ENCODE measurements at regions not wholly inside any gene's neighbourhood (a gene's known extent, or its start where the extent isn't known, plus 50 kb on each side); places are given as distances from the start of the nearest gene placed in this dataset.
"Not testable (repeated sequence)": the region's sequence is repeated elsewhere in the genome, so short reads cannot be mapped to it uniquely, and the experiment has no call there.

DNA sequence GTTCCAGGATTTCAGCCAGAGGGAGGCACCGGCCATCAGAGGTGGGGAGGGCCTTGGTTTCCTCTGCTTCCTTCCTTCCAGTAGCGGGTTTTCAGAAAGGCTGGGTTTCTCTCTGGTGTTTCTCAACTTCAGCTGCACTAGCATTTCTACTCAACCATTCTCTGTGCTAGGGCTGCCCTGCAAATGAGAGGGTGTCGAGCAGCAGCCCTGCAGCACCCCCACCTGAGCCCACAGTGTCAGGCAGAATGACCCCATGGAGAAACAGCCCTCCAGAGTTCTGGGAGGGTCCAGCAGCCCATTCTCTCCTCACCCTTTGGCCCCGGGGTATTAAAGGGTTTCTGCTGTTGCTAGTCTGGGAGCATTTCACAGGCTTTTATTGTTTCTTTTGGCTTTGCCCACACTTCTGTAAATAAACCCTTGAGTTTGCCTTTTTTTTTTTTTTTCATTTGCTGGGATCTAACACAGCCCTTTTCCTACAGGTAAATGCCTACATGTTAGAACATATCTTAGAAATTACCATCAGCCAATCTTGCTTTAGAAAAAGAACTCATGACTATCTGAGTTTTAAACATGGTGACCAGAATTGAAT is 151.5 kb upstream of the VIPR2 start:
- no peaks in the 10 kb centered on the region for H3K27me3 Mint-ChIP-seq (ENCODE audit: insufficient read depth)
- TF ChIP-seq, protein P1, sequence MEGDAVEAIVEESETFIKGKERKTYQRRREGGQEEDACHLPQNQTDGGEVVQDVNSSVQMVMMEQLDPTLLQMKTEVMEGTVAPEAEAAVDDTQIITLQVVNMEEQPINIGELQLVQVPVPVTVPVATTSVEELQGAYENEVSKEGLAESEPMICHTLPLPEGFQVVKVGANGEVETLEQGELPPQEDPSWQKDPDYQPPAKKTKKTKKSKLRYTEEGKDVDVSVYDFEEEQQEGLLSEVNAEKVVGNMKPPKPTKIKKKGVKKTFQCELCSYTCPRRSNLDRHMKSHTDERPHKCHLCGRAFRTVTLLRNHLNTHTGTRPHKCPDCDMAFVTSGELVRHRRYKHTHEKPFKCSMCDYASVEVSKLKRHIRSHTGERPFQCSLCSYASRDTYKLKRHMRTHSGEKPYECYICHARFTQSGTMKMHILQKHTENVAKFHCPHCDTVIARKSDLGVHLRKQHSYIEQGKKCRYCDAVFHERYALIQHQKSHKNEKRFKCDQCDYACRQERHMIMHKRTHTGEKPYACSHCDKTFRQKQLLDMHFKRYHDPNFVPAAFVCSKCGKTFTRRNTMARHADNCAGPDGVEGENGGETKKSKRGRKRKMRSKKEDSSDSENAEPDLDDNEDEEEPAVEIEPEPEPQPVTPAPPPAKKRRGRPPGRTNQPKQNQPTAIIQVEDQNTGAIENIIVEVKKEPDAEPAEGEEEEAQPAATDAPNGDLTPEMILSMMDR (conservative IDR thresholded peaks at IDR 0.05) = no peak
- peaks cover 36% of the 10 kb centered on the region for H3K9me3 ChIP-seq (ENCODE audit: control insufficient read depth, low read length)
- WGBS, 2 experiments (ENCODE audit: insufficient coverage in 1 of 2, insufficient read length in 1 of 2) = 36 to 49% methylated on average over 3 to 4 of the region's 4 CpGs
- no peak overlapping the region for H3K27ac ChIP-seq (ENCODE audit: low read depth, low read length)
- peaks cover 56% of the 10 kb centered on the region for H3K9me3 Mint-ChIP-seq
- H3K36me3 ChIP-seq (ENCODE audit: control insufficient read depth, insufficient read depth, low read length) = no peaks in the 10 kb centered on the region
- no peak overlapping the region for H3K27ac Mint-ChIP-seq
- H3K4me3 ChIP-seq (ENCODE audit: low read length) = no peak overlapping the region
- H3K9ac ChIP-seq (ENCODE audit: extremely low read depth, low read length, poor library complexity, severe bottlenecking) = no peak overlapping the region
- no peak for DNase-seq
- H3K4me3 Mint-ChIP-seq = no peak overlapping the region
- no peaks in the 10 kb centered on the region for H3K4me1 Mint-ChIP-seq
- H3K36me3 Mint-ChIP-seq (ENCODE audit: low read depth) = no peaks in the 10 kb centered on the region
- no peaks in the 10 kb centered on the region for H3K27me3 ChIP-seq (ENCODE audit: control insufficient read depth, insufficient read depth, low read length, poor library complexity, severe bottlenecking)
- no peaks in the 10 kb centered on the region for H3K4me1 ChIP-seq (ENCODE audit: control insufficient read depth, insufficient read depth, low read length)

DNA sequence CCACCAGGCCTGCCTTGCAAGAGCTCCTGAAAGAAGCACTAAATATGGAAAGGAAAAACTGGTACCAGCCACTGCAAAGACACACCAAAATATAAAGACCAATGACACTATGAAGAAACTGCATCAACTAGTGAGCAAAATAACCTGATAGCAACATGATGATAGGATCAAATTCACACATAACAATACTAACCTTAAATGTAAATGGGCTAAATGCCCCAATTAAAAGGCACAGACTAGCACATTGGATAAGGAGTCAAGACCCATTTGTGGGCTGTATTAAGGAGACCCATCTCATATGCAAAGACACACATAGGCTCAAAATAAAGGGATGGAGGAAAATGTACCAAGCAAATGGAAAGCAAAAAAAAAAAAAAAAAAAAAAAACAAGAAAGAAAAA is 141.8 kb upstream of the VIPR2 start:
- DNase-seq; H3K9ac ChIP-seq (ENCODE audit: extremely low read depth, low read length, poor library complexity, severe bottlenecking); H3K4me3 ChIP-seq (ENCODE audit: low read length); H3K27me3 Mint-ChIP-seq (ENCODE audit: insufficient read depth); H3K4me3 Mint-ChIP-seq; H3K27ac ChIP-seq (ENCODE audit: low read depth, low read length); H3K4me1 Mint-ChIP-seq; H3K4me1 ChIP-seq (ENCODE audit: control insufficient read depth, insufficient read depth, low read length); H3K27ac Mint-ChIP-seq; H3K27me3 ChIP-seq (ENCODE audit: control insufficient read depth, insufficient read depth, low read length, poor library complexity, severe bottlenecking); H3K36me3 ChIP-seq (ENCODE audit: control insufficient read depth, insufficient read depth, low read length); H3K36me3 Mint-ChIP-seq (ENCODE audit: low read depth): not testable (repeated sequence)
- peaks cover 89% of the 10 kb centered on the region for H3K9me3 Mint-ChIP-seq
- H3K9me3 ChIP-seq (ENCODE audit: control insufficient read depth, low read length) = peaks cover 48% of the 10 kb centered on the region

DNA sequence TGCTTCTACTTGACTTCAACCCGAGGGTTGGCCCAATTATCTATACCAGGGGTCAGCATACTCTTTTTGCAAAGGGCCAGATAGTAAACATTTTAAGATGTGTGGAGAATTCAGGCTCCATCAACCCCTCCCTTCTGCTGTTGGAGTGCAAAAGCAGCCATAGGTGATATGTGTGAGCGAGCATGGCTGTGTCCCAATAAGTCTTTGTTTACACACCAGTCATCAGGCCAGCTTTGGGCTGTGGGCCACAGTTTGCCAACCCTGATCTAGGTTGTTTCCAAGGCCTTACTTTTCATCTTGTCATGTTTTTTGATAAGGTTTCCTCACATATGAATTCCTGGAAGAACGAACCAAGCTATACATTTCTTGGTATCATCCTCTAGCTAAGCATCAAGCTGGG is 136.9 kb upstream of the VIPR2 start:
- TF ChIP-seq, protein P1 (conservative IDR thresholded peaks at IDR 0.05) = no peak
- Mint-ChIP-seq H3K27ac (no peak overlapping the region), H3K4me1 (no peaks in the 10 kb centered on the region), H3K27me3 (ENCODE audit: insufficient read depth) (no peaks in the 10 kb centered on the region), H3K36me3 (ENCODE audit: low read depth) (no peaks in the 10 kb centered on the region), H3K4me3 (no peak overlapping the region), H3K9me3 (peaks cover 86% of the 10 kb centered on the region)
- Histone ChIP-seq H3K9ac (ENCODE audit: extremely low read depth, low read length, poor library complexity, severe bottlenecking) (no peak overlapping the region), H3K27me3 (ENCODE audit: control insufficient read depth, insufficient read depth, low read length, poor library complexity, severe bottlenecking) (no peaks in the 10 kb centered on the region), H3K4me3 (ENCODE audit: low read length) (no peak overlapping the region), H3K36me3 (ENCODE audit: control insufficient read depth, insufficient read depth, low read length) (no peaks in the 10 kb centered on the region), H3K27ac (ENCODE audit: low read depth, low read length) (no peak overlapping the region), H3K4me1 (ENCODE audit: control insufficient read depth, insufficient read depth, low read length) (no peaks in the 10 kb centered on the region), H3K9me3 (ENCODE audit: control insufficient read depth, low read length) (peaks cover 68% of the 10 kb centered on the region)
- 80% methylated on average over 1 to 3 of the region's 3 CpGs for WGBS, 2 experiments (ENCODE audit: insufficient coverage in 1 of 2, insufficient read length in 1 of 2)
- no peak for DNase-seq

DNA sequence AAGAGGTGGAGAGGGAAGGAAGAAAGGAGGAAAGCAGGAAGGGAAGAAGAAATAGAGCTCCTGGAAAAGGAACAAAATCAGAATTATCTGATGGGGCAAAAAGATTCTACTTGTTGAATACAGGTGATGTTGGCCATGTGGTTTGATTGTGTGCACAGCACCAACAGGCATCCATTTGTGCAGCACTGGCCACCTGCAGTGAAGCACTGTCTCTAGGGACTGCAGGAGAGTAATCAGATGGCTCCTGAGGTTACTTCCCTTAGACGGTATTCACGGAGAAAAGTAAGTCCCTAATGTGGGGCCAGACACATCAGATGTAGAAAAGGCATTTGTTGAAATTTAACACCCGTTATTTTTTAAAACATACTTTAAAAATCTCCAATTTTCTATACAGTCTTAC is 135.3 kb upstream of the VIPR2 start:
- H3K9ac ChIP-seq (ENCODE audit: extremely low read depth, low read length, poor library complexity, severe bottlenecking) = no peak overlapping the region
- no peaks in the 10 kb centered on the region for H3K27me3 ChIP-seq (ENCODE audit: control insufficient read depth, insufficient read depth, low read length, poor library complexity, severe bottlenecking)
- no peak overlapping the region for H3K4me3 Mint-ChIP-seq
- peaks cover 75% of the 10 kb centered on the region for H3K9me3 ChIP-seq (ENCODE audit: control insufficient read depth, low read length)
- H3K27me3 Mint-ChIP-seq (ENCODE audit: insufficient read depth) = no peaks in the 10 kb centered on the region
- no peak overlapping the region for H3K4me3 ChIP-seq (ENCODE audit: low read length)
- peaks cover 85% of the 10 kb centered on the region for H3K9me3 Mint-ChIP-seq
- no peak overlapping the region for H3K27ac ChIP-seq (ENCODE audit: low read depth, low read length)
- H3K4me1 Mint-ChIP-seq = no peaks in the 10 kb centered on the region
- DNase-seq = no peak
- H3K4me1 ChIP-seq (ENCODE audit: control insufficient read depth, insufficient read depth, low read length) = no peaks in the 10 kb centered on the region
- TF ChIP-seq, protein P1 (conservative IDR thresholded peaks at IDR 0.05) = no peak
- no peak overlapping the region for H3K27ac Mint-ChIP-seq
- peaks cover 2% of the 10 kb centered on the region for H3K36me3 Mint-ChIP-seq (ENCODE audit: low read depth)
- 70 to 87% methylated on average over 3 of the region's 3 CpGs for WGBS, 2 experiments (ENCODE audit: insufficient coverage in 1 of 2, insufficient read length in 1 of 2)
- H3K36me3 ChIP-seq (ENCODE audit: control insufficient read depth, insufficient read depth, low read length) = no peaks in the 10 kb centered on the region

Data from endodermal cell (in vitro differentiated cells).